ENCODE measurements at regions not wholly inside any gene's neighbourhood (a gene's known extent, or its start where the extent isn't known, plus 50 kb on each side); places are given as distances from the start of the nearest gene placed in this dataset.
A peak's percentile ranks its signal among the peaks of the same experiment; 100 is the strongest.

- no peak for ATAC-seq (ENCODE audit: insufficient read depth, low read depth)
- no peak overlapping the region for H3K9ac ChIP-seq (ENCODE audit: low read depth, low read length)
These were observed 605.9 kb upstream of the FAM174A start for GRCh38 chr5:99929067-99929805.

GRCh38 chr5:99928490-99928889 lies 606.7 kb upstream of the FAM174A start:
- Histone ChIP-seq H3K27ac (ENCODE audit: low read length) (no peak overlapping the region), H3K9me3 (ENCODE audit: insufficient read depth, low read length, severe bottlenecking) (peaks cover 6% of the 10 kb centered on the region), H2AFZ (ENCODE audit: low read depth, low read length) (no peak overlapping the region), H4K20me1 (ENCODE audit: insufficient read depth, low read length) (no peaks in the 10 kb centered on the region), H3K9ac (ENCODE audit: low read depth, low read length) (no peak overlapping the region), H3K27me3 (ENCODE audit: insufficient read depth, low read length, poor library complexity) (no peaks in the 10 kb centered on the region), H3K4me2 (ENCODE audit: insufficient read depth, low read length) (no peak overlapping the region), H3K4me3 (ENCODE audit: low read depth in 1 of 2, low read length in 2 of 2) (no peak overlapping the region), H3K36me3 (ENCODE audit: insufficient read depth, low read length) (no peaks in the 10 kb centered on the region), H3K4me1 (ENCODE audit: insufficient read depth, low read length) (no peaks in the 10 kb centered on the region), H3K79me2 (ENCODE audit: insufficient read depth, low read length) (no peaks in the 10 kb centered on the region)
- TF ChIP-seq CTCF (IDR thresholded peaks at IDR 0.05; ENCODE audit: borderline replicate concordance, extremely low read depth, low read length, poor library complexity, severe bottlenecking) (no peak), EZH2 (IDR thresholded peaks at IDR 0.05; ENCODE audit: borderline replicate concordance, low read depth, low read length, severe bottlenecking) (no peak)
- DNase-seq (peak; percentile 12), ATAC-seq (ENCODE audit: insufficient read depth, low read depth) (peak; percentile 60)

More at GRCh38 chr5:99929067-99929805, 605.9 kb upstream of the FAM174A start:
- no peaks in the 10 kb centered on the region for H3K27me3 ChIP-seq (ENCODE audit: insufficient read depth, low read length, poor library complexity)
- H3K79me2 ChIP-seq (ENCODE audit: insufficient read depth, low read length), result no peaks in the 10 kb centered on the region
- no peak overlapping the region for H3K4me2 ChIP-seq (ENCODE audit: insufficient read depth, low read length)
- no peak for TF ChIP-seq EZH2 (IDR thresholded peaks at IDR 0.05; ENCODE audit: borderline replicate concordance, low read depth, low read length, severe bottlenecking)
- no peak for TF ChIP-seq CTCF (IDR thresholded peaks at IDR 0.05; ENCODE audit: borderline replicate concordance, extremely low read depth, low read length, poor library complexity, severe bottlenecking)
- H3K4me3 ChIP-seq (ENCODE audit: low read depth in 1 of 2, low read length in 2 of 2), result no peak overlapping the region
- H2AFZ ChIP-seq (ENCODE audit: low read depth, low read length), result no peak overlapping the region
- no peaks in the 10 kb centered on the region for H3K4me1 ChIP-seq (ENCODE audit: insufficient read depth, low read length)
- H4K20me1 ChIP-seq (ENCODE audit: insufficient read depth, low read length), result no peaks in the 10 kb centered on the region
- H3K27ac ChIP-seq (ENCODE audit: low read length), result no peak overlapping the region
- H3K36me3 ChIP-seq (ENCODE audit: insufficient read depth, low read length), result no peaks in the 10 kb centered on the region
- no peak for DNase-seq
- peaks cover 6% of the 10 kb centered on the region for H3K9me3 ChIP-seq (ENCODE audit: insufficient read depth, low read length, severe bottlenecking)

GRCh38 chr5:99926463-99926862 lies 608.7 kb upstream of the FAM174A start:
- Histone ChIP-seq H3K36me3 (ENCODE audit: insufficient read depth, low read length) (no peaks in the 10 kb centered on the region), H2AFZ (ENCODE audit: low read depth, low read length) (no peak overlapping the region), H3K4me1 (ENCODE audit: insufficient read depth, low read length) (no peaks in the 10 kb centered on the region), H3K4me2 (ENCODE audit: insufficient read depth, low read length) (no peak overlapping the region), H3K79me2 (ENCODE audit: insufficient read depth, low read length) (no peaks in the 10 kb centered on the region), H3K27me3 (ENCODE audit: insufficient read depth, low read length, poor library complexity) (no peaks in the 10 kb centered on the region), H3K27ac (ENCODE audit: low read length) (no peak overlapping the region), H3K9ac (ENCODE audit: low read depth, low read length) (no peak overlapping the region), H4K20me1 (ENCODE audit: insufficient read depth, low read length) (no peaks in the 10 kb centered on the region), H3K4me3 (ENCODE audit: low read depth in 1 of 2, low read length in 2 of 2) (no peak overlapping the region), H3K9me3 (ENCODE audit: insufficient read depth, low read length, severe bottlenecking) (peaks cover 6% of the 10 kb centered on the region)
- no peak for TF ChIP-seq CTCF (IDR thresholded peaks at IDR 0.05; ENCODE audit: borderline replicate concordance, extremely low read depth, low read length, poor library complexity, severe bottlenecking)
- no peak for TF ChIP-seq EZH2 (IDR thresholded peaks at IDR 0.05; ENCODE audit: borderline replicate concordance, low read depth, low read length, severe bottlenecking)
- DNase-seq (no peak), ATAC-seq (ENCODE audit: insufficient read depth, low read depth) (no peak)
